ENCODE measurements at regions not wholly inside any gene's neighbourhood (a gene's known extent, or its start where the extent isn't known, plus 50 kb on each side); places are given as distances from the start of the nearest gene placed in this dataset.

- no peak for DNase-seq
Measured at GRCh38 chr6:105787747-105788146, 298.4 kb upstream of the PRDM1 start.

- no peak for DNase-seq
Measured at GRCh38 chr6:105786890-105787655, 299.1 kb upstream of the PRDM1 start.

GRCh38 chr6:105786449-105786848, 299.7 kb upstream of the PRDM1 start:
- no peak for DNase-seq

- DNase-seq, result no peak
Measured at GRCh38 chr6:105785066-105785811, 300.9 kb upstream of the PRDM1 start.

- no peak for DNase-seq
Measured at GRCh38 chr6:105784179-105784578, 302.0 kb upstream of the PRDM1 start.

GRCh38 chr6:105783333-105783935, 302.7 kb upstream of the PRDM1 start:
- no peak for DNase-seq

- no peak for DNase-seq
Measured at GRCh38 chr6:105781915-105782314, 304.2 kb upstream of the PRDM1 start.

GRCh38 chr6:105781248-105781647, 304.9 kb upstream of the PRDM1 start:
- no peak for DNase-seq

GRCh38 chr6:105780146-105780860, 305.8 kb upstream of the PRDM1 start:
- DNase-seq, result no peak

- DNase-seq, result no peak
Measured at GRCh38 chr6:105779110-105779509, 307.0 kb upstream of the PRDM1 start.

GRCh38 chr6:105775095-105775494, 311.0 kb upstream of the PRDM1 start:
- no peak for DNase-seq

- no peak for DNase-seq
Measured at GRCh38 chr6:105774247-105774646, 311.9 kb upstream of the PRDM1 start.

- no peak for DNase-seq
Measured at GRCh38 chr6:105771313-105771970, 314.7 kb upstream of the PRDM1 start.

GRCh38 chr6:105769987-105770386, 316.1 kb upstream of the PRDM1 start:
- DNase-seq, result no peak

GRCh38 chr6:105769197-105769596, 316.9 kb upstream of the PRDM1 start:
- DNase-seq, result no peak

GRCh38 chr6:105767541-105767940, 318.6 kb upstream of the PRDM1 start:
- no peak for DNase-seq

- DNase-seq, result no peak
Measured at GRCh38 chr6:105765239-105765638, 320.9 kb upstream of the PRDM1 start.

- DNase-seq, result no peak
Measured at GRCh38 chr6:105764315-105764714, 321.8 kb upstream of the PRDM1 start.

- DNase-seq, result no peak
Measured at GRCh38 chr6:105763866-105764265, 322.3 kb upstream of the PRDM1 start.

GRCh38 chr6:105760746-105761145, 325.4 kb upstream of the PRDM1 start:
- no peak for DNase-seq

GRCh38 chr6:105759946-105760345, 326.2 kb upstream of the PRDM1 start:
- DNase-seq, result no peak

GRCh38 chr6:105759015-105759414, 327.1 kb upstream of the PRDM1 start:
- DNase-seq, result no peak
